OCI-LY7 (cell line): ENCODE measurements at regions not wholly inside any gene's neighbourhood (a gene's known extent, or its start where the extent isn't known, plus 50 kb on each side); places are given as distances from the start of the nearest gene placed in this dataset.

Experiments
- BruUV-seq: library from RNA; stranded (reverse); fragments of 400-500 nt; replicated peaks from 2 replicates; lab custom pipeline; 2021; lab: Mats Ljungman, UMichigan
- CTCF ChIA-PET: fragments of 300-600 bp; sonication (Branson Sonifier 250); formaldehyde crosslinking; loops from one replicate; lab custom pipeline; 2022; ENCODE audit warnings: antibody characterized with exemption; ENCODE audit not compliant: unreplicated experiment; lab: Charles Lee
- POLR2A ChIA-PET: fragments of 300-600 bp; sonication (Branson Sonifier 250); formaldehyde crosslinking; loops from one replicate; lab custom pipeline; 2022; ENCODE audit warnings: antibody characterized with exemption; lab: Charles Lee
- DNase-seq: peaks from one replicate; pipeline ENCODE4 v3.0.0-alpha.2; 2015; ENCODE audit warnings: low spot score
- H2AFZ ChIP-seq: fragments of 200-600 bp; sonication (generic), shearing (Covaris generic); 2 replicates; pipeline ENCODE4 v1.6.1; 2014; ENCODE audit warnings: mild to moderate bottlenecking, antibody characterized with exemption, low read length, moderate library complexity
- H3K27ac ChIP-seq: fragments of 200-600 bp; sonication (generic); 2 replicates; pipeline ENCODE4 v1.5.1; 2014; ENCODE audit warnings: mixed run types, low read depth, mild to moderate bottlenecking, moderate library complexity, low read length, inconsistent platforms; ENCODE audit not compliant: poor library complexity, severe bottlenecking
- H3K36me3 ChIP-seq: fragments of 200-600 bp; sonication (generic); 2 replicates; pipeline ENCODE4 v1.6.1; 2014; ENCODE audit warnings: mild to moderate bottlenecking, antibody characterized with exemption, low read length, moderate library complexity, mixed read lengths; ENCODE audit not compliant: insufficient read depth
- H3K4me1 ChIP-seq: fragments of 200-600 bp; sonication (generic); 2 replicates; pipeline ENCODE4 v1.5.1; 2014; ENCODE audit warnings: mild to moderate bottlenecking, low read length; ENCODE audit not compliant: insufficient read depth, poor library complexity, severe bottlenecking
- H3K4me2 ChIP-seq: fragments of 200-600 bp; sonication (generic); 2 replicates; pipeline ENCODE4 v1.6.1; 2014; ENCODE audit warnings: mild to moderate bottlenecking, low read length
- H3K4me3 ChIP-seq: fragments of 200-600 bp; sonication (generic); 2 replicates; pipeline ENCODE4 v1.5.1; 2014; ENCODE audit warnings: mild to moderate bottlenecking, low read depth, low read length; ENCODE audit not compliant: poor library complexity, severe bottlenecking
- H3K79me2 ChIP-seq: fragments of 200-600 bp; sonication (generic); 2 replicates; pipeline ENCODE4 v1.6.1; 2016; ENCODE audit warnings: low read depth, mild to moderate bottlenecking, low read length, moderate library complexity, mixed read lengths; ENCODE audit not compliant: insufficient read depth
- H3K9me2 ChIP-seq: fragments of 200-600 bp; sonication (generic); 2 replicates; pipeline ENCODE4 v1.6.1; 2016; ENCODE audit warnings: mild to moderate bottlenecking, low read length, mixed read lengths; ENCODE audit not compliant: insufficient read depth
- H3K9me3 ChIP-seq: fragments of 200-600 bp; sonication (generic); 2 replicates; pipeline ENCODE4 v1.6.1; 2014; ENCODE audit warnings: mild to moderate bottlenecking, mixed run types, low read length, mixed read lengths
- H4K20me1 ChIP-seq: fragments of 200-600 bp; sonication (generic); 2 replicates; pipeline ENCODE4 v1.6.1; 2014; ENCODE audit warnings: mild to moderate bottlenecking, antibody characterized with exemption, low read length, moderate library complexity, mixed read lengths; ENCODE audit not compliant: insufficient read depth
- EZH2phosphoT487 ChIP-seq: fragments of 200-600 bp; sonication (generic); IDR thresholded peaks from 2 replicates; pipeline ENCODE4 v1.6.1; 2018; ENCODE audit warnings: low read depth, borderline replicate concordance, mild to moderate bottlenecking, mixed run types, antibody characterized with exemption, low read length, moderate library complexity, mixed read lengths
- intact Hi-C: fragments of 100-400 bp; cut with micrococcal nuclease; formaldehyde crosslinking; loops from one replicate; pipeline ENCODE4 v1.10.0; 2022; ENCODE audit not compliant: unreplicated experiment
- TF ChIP-seq, protein P1 (sequence below): fragments of 200-600 bp; sonication (generic); conservative IDR thresholded peaks from 2 replicates; pipeline ENCODE4 v1.5.1; 2014; ENCODE audit warnings: mild to moderate bottlenecking, antibody characterized with exemption, low read length, moderate library complexity, mixed read lengths

GRCh38 chr1:69120817-69121216 lies 446.9 kb upstream of the LRRC7 start:
- Histone ChIP-seq H3K4me3 (no peak overlapping the region), H3K36me3 (no peaks in the 10 kb centered on the region), H3K4me1 (no peaks in the 10 kb centered on the region), H2AFZ (no peak overlapping the region), H3K27ac (no peak overlapping the region), H3K4me2 (no peak overlapping the region), H3K9me2 (no peaks in the 10 kb centered on the region), H4K20me1 (no peaks in the 10 kb centered on the region), H3K9me3 (no peaks in the 10 kb centered on the region), H3K79me2 (no peaks in the 10 kb centered on the region)
- ChIA-PET CTCF (no interaction called here), POLR2A (no interaction called here)
- DNase-seq: no peak
- no peak for TF ChIP-seq EZH2phosphoT487
- TF ChIP-seq, protein P1, sequence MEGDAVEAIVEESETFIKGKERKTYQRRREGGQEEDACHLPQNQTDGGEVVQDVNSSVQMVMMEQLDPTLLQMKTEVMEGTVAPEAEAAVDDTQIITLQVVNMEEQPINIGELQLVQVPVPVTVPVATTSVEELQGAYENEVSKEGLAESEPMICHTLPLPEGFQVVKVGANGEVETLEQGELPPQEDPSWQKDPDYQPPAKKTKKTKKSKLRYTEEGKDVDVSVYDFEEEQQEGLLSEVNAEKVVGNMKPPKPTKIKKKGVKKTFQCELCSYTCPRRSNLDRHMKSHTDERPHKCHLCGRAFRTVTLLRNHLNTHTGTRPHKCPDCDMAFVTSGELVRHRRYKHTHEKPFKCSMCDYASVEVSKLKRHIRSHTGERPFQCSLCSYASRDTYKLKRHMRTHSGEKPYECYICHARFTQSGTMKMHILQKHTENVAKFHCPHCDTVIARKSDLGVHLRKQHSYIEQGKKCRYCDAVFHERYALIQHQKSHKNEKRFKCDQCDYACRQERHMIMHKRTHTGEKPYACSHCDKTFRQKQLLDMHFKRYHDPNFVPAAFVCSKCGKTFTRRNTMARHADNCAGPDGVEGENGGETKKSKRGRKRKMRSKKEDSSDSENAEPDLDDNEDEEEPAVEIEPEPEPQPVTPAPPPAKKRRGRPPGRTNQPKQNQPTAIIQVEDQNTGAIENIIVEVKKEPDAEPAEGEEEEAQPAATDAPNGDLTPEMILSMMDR: no peak
- intact Hi-C loops: no loop called here
- BruUV-seq: no TSS peak

DNA sequence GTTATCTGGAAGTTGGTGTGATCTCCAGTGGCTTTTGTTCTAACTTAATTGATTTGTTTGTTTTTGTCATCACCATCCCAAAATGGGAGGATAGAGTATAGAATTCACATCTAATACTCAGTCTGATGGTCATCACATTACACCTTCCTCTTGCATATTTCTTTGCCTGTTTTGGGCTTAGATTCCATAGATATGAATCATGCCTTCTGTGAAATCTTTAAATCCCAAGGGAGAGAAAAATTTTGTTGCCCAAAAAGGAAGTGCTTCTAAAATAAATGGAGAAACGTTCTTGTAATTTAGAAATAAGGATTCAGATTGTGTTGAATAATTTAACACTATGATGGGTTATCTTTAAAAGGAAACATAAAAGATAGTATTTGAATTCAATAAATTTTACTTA lies 446.0 kb upstream of the LRRC7 start:
- Histone ChIP-seq H3K27ac (no peak overlapping the region), H3K36me3 (no peaks in the 10 kb centered on the region), H3K9me3 (no peaks in the 10 kb centered on the region), H4K20me1 (no peaks in the 10 kb centered on the region), H3K79me2 (no peaks in the 10 kb centered on the region), H3K9me2 (no peaks in the 10 kb centered on the region), H3K4me1 (no peaks in the 10 kb centered on the region), H3K4me2 (no peak overlapping the region), H2AFZ (no peak overlapping the region), H3K4me3 (no peak overlapping the region)
- no peak for TF ChIP-seq EZH2phosphoT487
- TF ChIP-seq, protein P1: no peak
- CTCF ChIA-PET: no interaction called here
- DNase-seq: no peak
- intact Hi-C loops: no loop called here
- no TSS peak for BruUV-seq
- POLR2A ChIA-PET: no interaction called here

DNA sequence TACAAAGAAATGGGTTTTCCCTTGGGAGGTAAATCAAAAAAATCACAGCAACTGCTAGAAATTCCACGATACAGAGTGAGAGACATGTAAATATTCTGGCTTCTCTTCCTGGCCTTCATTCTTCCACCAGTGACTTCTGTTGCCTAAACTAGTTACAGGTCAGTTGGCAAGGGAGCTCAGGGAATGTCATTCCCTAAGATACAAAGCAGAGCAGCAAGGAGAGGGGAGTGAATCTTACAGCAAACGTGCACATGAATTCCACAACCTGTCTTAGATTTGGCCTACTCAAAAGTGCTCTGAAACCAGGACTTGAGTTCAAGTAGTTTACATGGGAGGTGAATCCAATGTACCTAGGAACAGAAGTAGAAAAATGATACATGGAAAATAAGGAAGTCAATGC lies 445.3 kb upstream of the LRRC7 start:
- no peak for DNase-seq
- CTCF ChIA-PET: no interaction called here
- Histone ChIP-seq H2AFZ (no peak overlapping the region), H3K9me2 (no peaks in the 10 kb centered on the region), H3K27ac (no peak overlapping the region), H3K79me2 (no peaks in the 10 kb centered on the region), H3K4me1 (no peaks in the 10 kb centered on the region), H3K4me3 (no peak overlapping the region), H3K4me2 (no peak overlapping the region), H4K20me1 (no peaks in the 10 kb centered on the region), H3K9me3 (no peaks in the 10 kb centered on the region), H3K36me3 (no peaks in the 10 kb centered on the region)
- no TSS peak for BruUV-seq
- TF ChIP-seq, protein P1: no peak
- TF ChIP-seq EZH2phosphoT487: no peak
- POLR2A ChIA-PET: no interaction called here
- intact Hi-C loops: no loop called here
